Activated T-cell treated with anti-CD3 and anti-CD28 coated beads for 1 hour (primary cell): ENCODE measurements at regions not wholly inside any gene's neighbourhood (a gene's known extent, or its start where the extent isn't known, plus 50 kb on each side); places are given as distances from the start of the nearest gene placed in this dataset.
"Not testable (repeated sequence)": the region's sequence is repeated elsewhere in the genome, so short reads cannot be mapped to it uniquely, and the experiment has no call there.

Experiments
- DNase-seq: peaks from one replicate; pipeline ENCODE4 v3.0.0-alpha.2; 2020; ENCODE audit warnings: low read depth

DNA sequence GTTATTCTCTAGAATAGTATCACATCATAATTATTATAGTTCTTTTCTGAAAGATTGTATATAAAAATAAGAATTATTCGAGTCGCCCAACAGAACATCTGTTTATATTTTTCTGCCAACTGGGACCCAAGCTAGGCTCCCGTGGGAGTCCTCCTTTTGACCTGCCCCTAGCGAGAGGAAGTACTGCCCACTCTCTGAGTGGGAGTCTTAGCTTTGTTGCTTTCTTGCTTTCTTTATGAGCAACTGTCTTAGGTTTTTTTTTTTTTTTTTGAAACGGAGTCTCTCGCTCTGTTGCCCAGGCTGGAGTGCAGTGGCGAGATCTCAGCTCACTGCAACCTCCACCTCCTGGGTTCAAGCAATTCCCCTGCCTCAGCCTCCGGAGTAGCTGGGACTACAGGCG lies 202.0 kb upstream of the ZNF184 start:
- no peak for DNase-seq

DNA sequence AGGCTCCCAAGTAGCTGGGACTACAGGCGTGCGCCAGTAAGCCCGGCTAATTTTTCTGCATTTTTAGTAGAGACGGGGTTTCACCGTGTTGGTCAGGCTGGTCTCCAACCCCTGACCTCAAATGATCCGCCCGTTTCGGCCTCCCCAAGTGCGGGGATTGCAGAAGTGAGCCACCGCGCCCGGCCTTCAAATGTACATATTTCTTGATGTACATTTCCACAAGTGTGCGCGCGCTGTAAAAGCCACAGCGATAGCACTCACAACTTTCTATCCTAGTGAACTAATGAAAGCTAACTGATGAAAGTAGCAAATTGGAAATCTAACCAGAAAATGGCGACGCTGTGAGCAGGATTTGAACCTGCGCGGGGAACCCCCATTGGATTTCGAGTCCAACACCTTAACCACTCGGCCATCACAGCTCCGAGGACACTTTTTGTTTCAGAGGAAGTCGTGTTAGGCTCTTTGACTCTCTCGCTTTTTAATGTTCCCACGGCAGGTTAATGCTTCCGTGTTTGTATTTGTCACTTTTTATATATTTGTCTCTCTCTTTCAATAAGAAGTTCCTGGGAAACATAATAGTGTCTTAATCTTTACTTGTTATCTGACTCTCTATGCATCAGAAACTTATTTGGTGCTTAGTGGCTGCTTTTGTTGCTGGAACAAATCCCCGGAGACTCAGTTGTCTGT lies 199.4 kb upstream of the ZNF184 start:
- DNase-seq: no peak

GRCh38 chr6:27669624-27670301 lies 196.9 kb upstream of the ZNF184 start:
- no peak for DNase-seq

GRCh38 chr6:27669295-27669623 lies 196.4 kb upstream of the ZNF184 start:
- DNase-seq: no peak

- no peak for DNase-seq
These were observed 195.8 kb upstream of the ZNF184 start for GRCh38 chr6:27668442-27669294.

GRCh38 chr6:27667657-27668441 lies 194.9 kb upstream of the ZNF184 start:
- DNase-seq: no peak

GRCh38 chr6:27667016-27667656 lies 194.2 kb upstream of the ZNF184 start:
- no peak for DNase-seq

- DNase-seq: no peak
These were observed 189.9 kb upstream of the ZNF184 start for GRCh38 chr6:27662769-27663168.

GRCh38 chr6:27662212-27662611 lies 189.3 kb upstream of the ZNF184 start:
- not testable (repeated sequence) for DNase-seq

DNA sequence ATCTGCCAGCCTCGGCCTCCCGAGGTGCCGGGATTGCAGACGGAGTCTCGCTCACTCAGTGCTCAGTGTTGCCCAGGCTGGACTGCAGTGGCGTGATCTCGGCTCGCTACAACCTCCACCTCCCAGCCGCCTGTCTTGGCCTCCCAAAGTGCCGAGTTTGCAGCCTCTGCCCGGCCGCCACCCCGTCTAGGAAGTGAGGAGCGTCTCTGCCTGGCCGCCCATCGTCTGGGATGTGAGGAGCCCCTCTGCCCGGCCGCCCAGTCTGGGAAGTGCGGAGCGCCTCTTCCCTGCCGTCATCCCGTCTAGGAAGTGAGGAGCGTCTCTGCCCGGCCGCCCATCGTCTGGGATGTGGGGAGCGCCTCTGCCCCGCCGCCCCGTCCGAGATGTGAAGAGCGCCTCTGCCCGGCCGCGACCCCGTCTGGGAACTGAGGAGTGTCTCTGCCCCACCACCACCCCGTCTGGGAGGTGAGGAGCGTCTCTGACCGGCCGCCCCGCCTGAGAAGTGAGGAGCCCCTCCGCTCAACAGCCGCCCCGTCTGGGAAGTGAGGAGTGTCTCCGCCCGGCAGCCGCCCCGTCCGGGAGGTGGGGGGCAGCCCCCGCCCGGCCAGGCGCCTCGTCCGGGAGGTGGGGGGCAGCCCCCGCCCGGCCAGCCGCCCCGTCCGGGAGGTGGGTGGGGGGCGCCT lies 180.4 kb upstream of the ZNF184 start:
- DNase-seq: not testable (repeated sequence)

- DNase-seq: no peak
These were observed 178.4 kb upstream of the ZNF184 start for GRCh38 chr6:27651371-27651732.

DNA sequence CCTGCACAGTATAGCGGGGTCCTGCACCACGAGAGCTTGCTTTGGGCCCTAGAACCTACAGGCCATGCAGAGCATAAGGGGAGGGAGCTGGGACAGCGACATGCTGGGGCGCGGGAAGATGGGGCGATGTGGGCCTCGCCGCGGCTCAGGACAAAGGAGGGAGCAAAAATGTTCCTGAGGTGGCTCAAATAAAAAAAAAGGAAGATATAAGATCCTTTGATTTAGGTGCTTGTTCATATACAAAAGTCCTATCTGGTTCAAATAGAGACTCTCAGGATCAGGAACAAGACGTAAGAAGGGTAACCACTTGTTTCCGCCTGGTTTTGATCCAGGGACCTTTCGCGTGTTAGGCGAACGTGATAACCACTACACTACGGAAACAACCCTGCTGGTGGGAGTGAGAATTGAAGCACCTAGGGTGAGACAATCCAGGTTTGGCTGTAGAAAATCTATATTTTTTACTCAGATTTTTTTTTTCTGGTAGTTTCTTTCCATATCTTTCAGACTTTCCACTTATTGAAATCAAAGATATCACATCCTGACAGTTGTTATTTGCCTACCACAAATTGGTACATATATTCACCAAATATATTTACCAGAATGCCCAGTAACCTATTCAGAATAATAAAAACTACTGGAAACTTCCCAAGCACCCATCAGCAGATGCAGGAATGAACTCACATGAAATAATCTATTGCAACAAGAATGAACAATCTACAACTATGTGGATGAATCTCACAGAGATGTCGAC lies 177.9 kb upstream of the ZNF184 start:
- DNase-seq: no peak

- DNase-seq: no peak
These were observed 171.6 kb upstream of the ZNF184 start for GRCh38 chr6:27644528-27644927.

GRCh38 chr6:27642744-27643456 lies 170.0 kb upstream of the ZNF184 start:
- DNase-seq: no peak

DNA sequence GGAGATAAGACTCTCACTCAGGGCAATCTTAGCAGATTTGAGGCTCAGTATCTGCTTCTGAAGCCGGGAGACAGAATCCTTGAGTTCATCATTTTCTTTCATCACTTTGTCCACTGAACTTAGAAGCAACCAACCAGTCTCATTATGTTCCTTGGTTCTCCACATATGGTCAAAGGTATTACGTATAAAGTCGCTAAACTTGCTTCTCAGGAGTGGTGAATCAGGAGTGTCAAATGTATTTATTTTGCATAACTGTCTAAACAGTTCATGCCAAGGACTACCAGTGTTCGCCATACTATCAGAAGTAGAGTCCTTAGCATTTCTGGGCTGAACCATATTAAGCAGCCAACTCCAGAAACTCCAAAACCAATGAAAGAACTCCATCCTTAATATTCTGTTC lies 163.0 kb upstream of the ZNF184 start:
- DNase-seq: not testable (repeated sequence)

- DNase-seq: not testable (repeated sequence)
These were observed 160.3 kb upstream of the ZNF184 start for GRCh38 chr6:27633221-27633688.

DNA sequence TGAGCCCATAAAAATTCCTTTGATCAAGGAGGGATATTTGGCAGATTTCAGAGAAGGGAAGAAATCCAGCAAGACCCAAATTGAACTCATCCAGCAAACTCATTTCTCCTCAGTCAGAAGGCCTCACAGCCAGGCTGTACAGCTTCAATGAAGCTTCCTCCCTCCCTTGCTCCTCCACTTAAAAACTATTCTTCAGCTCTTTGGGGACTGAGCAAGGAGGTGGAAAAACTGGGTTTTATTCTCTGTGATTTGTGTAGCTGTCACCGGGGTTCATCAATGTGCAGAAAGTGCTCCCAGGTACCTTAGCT lies 158.7 kb upstream of the ZNF184 start:
- DNase-seq: no peak

DNA sequence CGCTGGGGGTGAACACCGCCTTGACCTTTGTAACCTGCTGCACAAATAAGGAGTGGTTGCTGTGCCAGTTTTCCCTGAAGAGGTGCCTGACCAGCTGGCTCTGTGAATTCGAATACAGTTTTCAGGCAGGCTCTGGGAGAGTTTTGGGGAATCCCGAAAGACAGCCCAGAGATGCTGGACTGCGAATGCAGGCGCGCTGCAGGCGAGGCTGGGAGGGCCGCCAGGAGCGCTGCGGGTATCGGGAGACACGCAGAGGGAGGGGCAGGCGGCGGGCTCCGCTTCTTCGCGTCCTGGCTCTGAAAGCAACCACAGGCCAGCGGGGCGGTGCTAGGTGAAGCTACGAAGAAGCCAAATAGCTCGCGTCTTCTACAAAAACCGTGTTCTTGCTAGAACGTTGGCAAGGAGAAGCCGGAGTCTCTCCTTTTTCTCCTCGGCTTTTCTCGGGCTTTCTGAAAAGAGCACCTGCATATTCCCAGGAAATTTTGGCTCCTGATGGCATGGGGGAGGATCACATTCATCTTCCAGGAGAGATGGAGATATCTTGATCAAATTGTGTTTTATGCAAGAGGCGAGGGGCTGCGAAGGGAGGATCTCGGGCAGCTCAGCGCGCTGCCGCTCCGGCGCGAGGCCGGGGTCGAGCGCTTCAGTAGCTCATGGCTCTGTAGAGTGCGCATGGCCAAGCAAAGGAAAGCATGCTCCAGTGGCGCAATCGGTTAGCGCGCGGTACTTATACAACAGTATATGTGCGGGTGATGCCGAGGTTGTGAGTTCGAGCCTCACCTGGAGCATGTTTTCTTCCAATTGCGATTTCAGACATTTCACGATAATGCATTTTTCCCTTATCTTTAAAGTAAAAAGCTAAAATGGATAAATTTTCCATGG lies 158.1 kb upstream of the ZNF184 start:
- no peak for DNase-seq
